ENCODE measurements at regions not wholly inside any gene's neighbourhood (a gene's known extent, or its start where the extent isn't known, plus 50 kb on each side); places are given as distances from the start of the nearest gene placed in this dataset.

GRCh38 chr7:18123508-18124239 lies 96.0 kb upstream of the PRPS1L1 start:
- DNase-seq (ENCODE audit: low read depth, low spot score), result no peak
- POLR2A ChIA-PET, result no interaction called here
- CTCF ChIA-PET, result interaction anchor here (0.7 kb wide), 1 partner anchor 353 kb away, joined by 3 read pairs; no protein-coding TSS in a partner anchor
- TF ChIP-seq CTCF (IDR thresholded peaks at IDR 0.05; ENCODE audit: insufficient read depth, low read length, missing control alignments), result no peak
- no peak overlapping the region for H3K4me3 ChIP-seq (ENCODE audit: low read depth, low read length)

- DNase-seq (ENCODE audit: low read depth, low spot score), result no peak
- H3K4me3 ChIP-seq (ENCODE audit: low read depth, low read length), result no peak overlapping the region
- ChIA-PET POLR2A (no interaction called here), CTCF (no interaction called here)
- TF ChIP-seq CTCF (IDR thresholded peaks at IDR 0.05; ENCODE audit: insufficient read depth, low read length, missing control alignments), result no peak
Measured at GRCh38 chr7:18125476-18125875, 97.8 kb upstream of the PRPS1L1 start.

- no peak for TF ChIP-seq CTCF (IDR thresholded peaks at IDR 0.05; ENCODE audit: insufficient read depth, low read length, missing control alignments)
- H3K4me3 ChIP-seq (ENCODE audit: low read depth, low read length), result no peak overlapping the region
- ChIA-PET CTCF (interaction anchor here (1.5 kb wide), 1 partner anchor 356 kb away, joined by 6 read pairs; no protein-coding TSS in a partner anchor), POLR2A (no interaction called here)
- no peak for DNase-seq (ENCODE audit: low read depth, low spot score)
Measured at GRCh38 chr7:18126281-18126680, 98.6 kb upstream of the PRPS1L1 start.

- DNase-seq (ENCODE audit: low read depth, low spot score), result no peak
- no peak for TF ChIP-seq CTCF (IDR thresholded peaks at IDR 0.05; ENCODE audit: insufficient read depth, low read length, missing control alignments)
- POLR2A ChIA-PET, result no interaction called here
- CTCF ChIA-PET, result no interaction called here
- H3K4me3 ChIP-seq (ENCODE audit: low read depth, low read length), result no peak overlapping the region
Measured at GRCh38 chr7:18128846-18129245, 101.2 kb upstream of the PRPS1L1 start.

- DNase-seq (ENCODE audit: low read depth, low spot score), result no peak
- ChIA-PET POLR2A (no interaction called here), CTCF (no interaction called here)
- H3K4me3 ChIP-seq (ENCODE audit: low read depth, low read length), result no peak overlapping the region
- no peak for TF ChIP-seq CTCF (IDR thresholded peaks at IDR 0.05; ENCODE audit: insufficient read depth, low read length, missing control alignments)
Measured at GRCh38 chr7:18132811-18133210, 105.2 kb upstream of the PRPS1L1 start.

GRCh38 chr7:18133921-18134320 lies 106.3 kb upstream of the PRPS1L1 start:
- POLR2A ChIA-PET, result no interaction called here
- CTCF ChIA-PET, result no interaction called here
- H3K4me3 ChIP-seq (ENCODE audit: low read depth, low read length), result no peak overlapping the region
- DNase-seq (ENCODE audit: low read depth, low spot score), result no peak
- no peak for TF ChIP-seq CTCF (IDR thresholded peaks at IDR 0.05; ENCODE audit: insufficient read depth, low read length, missing control alignments)

Data from AG04449 (cell line).